Erythroblast (primary cell): ENCODE measurements at regions not wholly inside any gene's neighbourhood (a gene's known extent, or its start where the extent isn't known, plus 50 kb on each side); places are given as distances from the start of the nearest gene placed in this dataset.

Experiments used
- GATA1 ChIP-seq: IDR thresholded peaks from 2 replicates; pipeline ENCODE4 v1.6.1; 2011; ENCODE audit warnings: low read depth, mild to moderate bottlenecking, control low read depth, low read length, moderate library complexity
- POLR2A ChIP-seq: IDR thresholded peaks from 2 replicates; pipeline ENCODE4 v1.6.1; 2011; ENCODE audit warnings: mild to moderate bottlenecking, low read length

GRCh38 chr3:94961423-94962100 lies 898.7 kb downstream of the NSUN3 start:
- TF ChIP-seq POLR2A (no peak), GATA1 (no peak)
